Right hindlimb (tissue), 1 donor: ENCODE measurements at regions not wholly inside any gene's neighbourhood (a gene's known extent, or its start where the extent isn't known, plus 50 kb on each side); places are given as distances from the start of the nearest gene placed in this dataset.
"Not testable (repeated sequence)": the region's sequence is repeated elsewhere in the genome, so short reads cannot be mapped to it uniquely, and the experiment has no call there.

Experiments used
- DNase-seq: peaks from one replicate; pipeline ENCODE4 v3.0.0-alpha.2; 2018

DNA sequence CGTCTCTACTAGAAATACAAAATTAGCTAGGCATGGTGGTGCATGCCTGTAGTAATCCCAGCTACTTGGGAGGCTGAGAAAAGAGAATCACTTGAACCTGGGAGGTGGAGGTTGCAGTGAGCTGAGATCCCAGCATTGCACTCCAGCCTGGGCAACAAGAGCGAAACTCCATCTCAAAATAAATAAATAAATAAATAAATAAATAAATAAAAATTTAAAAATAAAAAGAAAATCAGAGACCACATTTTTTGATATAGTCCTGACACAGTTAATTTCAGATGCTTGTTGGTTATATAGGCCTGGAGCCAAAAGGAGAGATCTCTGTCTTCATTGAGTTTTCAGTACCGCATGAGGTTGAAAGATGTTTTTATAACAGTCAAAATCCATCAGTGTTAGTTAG lies 388.3 kb downstream of the PRELID2 start:
- DNase-seq, result not testable (repeated sequence)

DNA sequence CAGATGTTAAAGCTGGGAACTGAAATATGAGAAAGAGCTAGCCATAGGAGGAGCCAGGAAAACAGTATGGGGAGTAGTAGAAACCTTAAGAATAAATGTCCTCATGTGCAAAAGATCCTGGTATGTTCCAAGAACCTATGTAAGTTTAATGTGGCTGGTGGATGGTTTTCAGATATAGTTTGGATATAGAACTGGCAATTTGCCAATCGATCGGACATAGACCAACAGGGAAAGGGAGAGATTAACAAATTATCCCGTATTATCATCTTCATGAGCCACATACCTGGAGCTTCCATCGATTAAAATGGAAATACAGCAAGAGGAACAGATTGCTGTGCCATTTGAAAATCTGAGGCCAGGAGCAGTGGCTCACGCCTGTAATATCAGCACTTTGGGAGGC lies 388.7 kb downstream of the PRELID2 start:
- DNase-seq, result no peak

DNA sequence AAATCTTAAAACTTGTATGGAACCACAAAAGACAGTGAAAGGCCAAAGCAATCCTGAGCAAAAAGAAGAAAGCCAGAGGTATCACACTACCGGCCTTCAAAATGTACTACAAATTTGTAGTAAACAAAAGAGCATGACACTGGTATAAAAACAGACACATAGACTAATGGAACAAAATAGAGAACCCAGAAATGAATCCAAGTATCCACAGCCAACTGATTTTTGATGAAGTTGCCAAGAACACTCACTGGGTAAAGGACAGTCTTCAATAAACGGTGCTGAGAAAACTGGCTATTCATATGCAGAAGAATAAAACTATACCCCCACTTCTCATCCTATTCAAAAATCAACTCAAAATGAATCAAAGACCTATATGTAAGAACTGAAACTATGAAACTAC lies 390.1 kb downstream of the PRELID2 start:
- DNase-seq, result no peak

DNA sequence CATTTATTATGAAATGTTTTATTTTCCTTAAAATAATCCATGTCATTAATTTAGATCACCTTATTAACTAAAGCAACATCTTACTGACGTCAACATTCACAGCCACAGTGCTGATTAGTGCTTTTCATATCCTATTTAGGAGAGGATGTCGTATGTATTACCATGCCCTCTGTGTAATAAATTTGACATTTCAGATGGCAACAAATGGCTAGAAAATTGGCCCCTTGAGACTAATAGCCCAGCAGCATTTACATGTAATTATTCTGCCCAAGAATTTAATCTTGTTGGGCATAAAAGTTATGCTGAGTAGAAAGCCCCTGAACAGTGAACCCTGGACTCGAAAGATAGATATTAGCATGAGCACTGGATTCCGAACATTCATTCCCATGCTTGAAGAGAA lies 391.2 kb downstream of the PRELID2 start:
- DNase-seq, result no peak

DNA sequence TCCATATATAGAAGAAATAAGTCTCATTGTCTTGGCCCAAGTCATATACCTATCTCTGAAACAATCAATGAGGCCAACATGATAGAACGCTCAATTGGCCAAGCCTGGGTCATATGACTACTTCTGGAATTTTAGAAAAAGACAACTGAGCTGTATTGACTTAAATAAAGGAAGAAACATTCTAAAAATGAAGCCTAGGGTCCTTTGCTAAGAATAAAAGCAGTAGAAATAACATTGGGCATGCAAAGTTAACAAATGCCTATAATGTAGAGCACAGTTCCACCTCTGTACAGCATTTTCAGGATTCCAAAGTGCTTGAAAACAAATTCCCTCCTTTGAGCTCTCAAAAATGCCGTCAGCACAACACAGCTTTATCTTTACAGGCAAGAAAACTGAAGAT lies 391.8 kb downstream of the PRELID2 start:
- DNase-seq, result no peak

DNA sequence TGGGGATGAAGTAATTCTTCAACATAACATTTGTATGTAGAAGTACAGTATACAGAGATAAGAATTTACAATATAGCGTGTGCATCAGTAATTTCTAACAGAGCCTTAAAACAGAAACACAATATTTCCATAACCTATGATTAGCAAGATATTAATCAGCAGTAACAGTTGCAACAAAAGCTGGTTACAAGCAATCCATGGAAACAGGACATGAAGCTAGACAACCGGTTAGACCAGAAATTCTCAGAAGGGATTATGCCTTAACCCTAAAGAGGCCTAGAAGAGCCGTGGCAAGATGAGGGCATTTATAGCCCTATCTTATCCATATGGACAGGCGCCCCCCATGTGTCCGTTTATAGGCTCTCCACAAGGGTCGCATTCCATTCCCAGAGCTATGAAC lies 392.5 kb downstream of the PRELID2 start:
- DNase-seq, result not testable (repeated sequence)

DNA sequence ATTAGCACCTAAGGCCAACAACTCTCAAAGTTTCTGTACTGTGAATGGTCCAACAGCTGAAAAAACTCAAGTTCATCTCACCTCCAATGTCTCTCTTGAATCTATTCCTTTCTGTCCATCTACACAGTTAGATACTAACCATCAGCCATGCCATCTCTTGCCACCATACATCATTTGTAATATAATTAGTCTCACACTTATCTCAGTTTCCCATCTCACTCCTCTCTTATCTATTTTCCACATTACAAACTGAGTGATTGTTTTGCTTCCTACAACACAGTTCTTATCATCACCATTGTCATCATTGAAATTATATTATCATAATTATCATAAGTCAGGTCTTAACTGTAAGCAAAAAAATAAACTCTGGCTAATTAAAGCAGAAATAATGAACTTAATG lies 393.9 kb downstream of the PRELID2 start:
- no peak for DNase-seq

DNA sequence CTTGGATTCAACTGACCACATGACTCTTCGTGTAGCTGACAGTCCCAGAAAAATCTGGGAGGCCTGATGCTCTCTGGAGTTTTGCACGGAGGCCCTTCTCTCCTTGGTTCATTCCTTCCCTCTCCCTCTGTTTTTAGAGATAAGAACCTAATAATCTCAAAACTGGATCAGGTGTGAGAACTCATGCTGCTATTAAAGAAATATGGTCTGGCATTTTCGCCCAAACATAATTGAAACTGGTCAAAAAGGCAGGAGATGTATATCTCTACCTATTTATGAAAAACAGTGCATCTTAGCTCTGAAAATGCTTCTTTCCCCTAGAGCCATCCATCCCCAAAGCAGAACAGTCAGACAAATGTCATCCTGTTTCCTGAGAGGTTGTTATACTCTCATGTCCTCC lies 397.5 kb downstream of the PRELID2 start:
- DNase-seq, result no peak

DNA sequence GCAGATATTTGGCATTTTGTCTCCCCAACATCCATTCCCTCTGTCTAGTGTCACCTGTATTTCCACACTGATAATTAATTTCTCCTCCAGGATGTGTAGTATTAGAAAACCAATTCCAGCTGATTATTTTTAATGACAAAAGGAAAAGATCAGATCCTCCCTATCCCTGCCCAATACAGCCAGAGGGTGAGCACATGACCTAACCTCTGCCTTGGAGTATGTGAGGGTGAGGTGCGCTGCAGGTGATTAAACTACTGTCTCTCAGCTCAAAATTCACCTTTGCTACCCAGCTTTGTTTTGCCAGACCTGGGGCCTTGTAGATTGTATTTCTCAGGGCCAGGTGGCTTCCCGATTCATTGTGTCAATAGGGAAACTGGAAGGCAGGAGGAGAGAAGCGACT lies 402.1 kb downstream of the PRELID2 start:
- no peak for DNase-seq

DNA sequence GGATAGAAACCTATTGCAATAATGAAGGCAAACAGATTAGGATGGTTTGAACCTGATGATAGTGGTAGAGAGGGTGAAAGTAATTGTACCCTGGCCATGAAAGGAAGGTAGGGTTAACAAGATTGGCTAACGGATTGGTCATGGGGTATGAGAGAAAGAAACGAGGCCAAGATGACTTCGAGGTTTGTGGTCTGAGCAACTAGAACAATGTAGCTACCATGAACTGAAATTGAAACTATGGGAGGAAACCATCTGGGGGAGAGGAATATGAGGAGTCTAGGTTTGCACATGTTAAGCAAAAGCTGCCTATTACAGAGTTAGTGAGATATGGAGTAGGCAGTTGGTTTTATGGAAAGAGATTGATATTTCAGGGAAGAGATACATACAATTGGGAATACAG lies 406.0 kb downstream of the PRELID2 start:
- DNase-seq, result no peak

DNA sequence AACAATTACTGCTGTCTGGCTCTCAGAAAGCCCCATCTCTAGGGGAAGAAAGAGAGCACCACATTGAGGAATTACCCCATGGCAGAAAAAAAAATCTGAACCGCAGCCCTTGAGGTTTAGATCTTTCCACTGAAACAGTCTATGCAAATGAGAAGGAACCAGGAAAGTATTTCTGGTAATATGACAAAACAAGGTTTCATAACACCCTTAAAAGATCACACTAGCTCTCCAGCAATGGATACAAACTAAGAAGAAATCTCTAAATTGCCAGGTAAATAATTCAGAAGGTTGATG lies 427.1 kb downstream of the PRELID2 start:
- DNase-seq, result no peak

DNA sequence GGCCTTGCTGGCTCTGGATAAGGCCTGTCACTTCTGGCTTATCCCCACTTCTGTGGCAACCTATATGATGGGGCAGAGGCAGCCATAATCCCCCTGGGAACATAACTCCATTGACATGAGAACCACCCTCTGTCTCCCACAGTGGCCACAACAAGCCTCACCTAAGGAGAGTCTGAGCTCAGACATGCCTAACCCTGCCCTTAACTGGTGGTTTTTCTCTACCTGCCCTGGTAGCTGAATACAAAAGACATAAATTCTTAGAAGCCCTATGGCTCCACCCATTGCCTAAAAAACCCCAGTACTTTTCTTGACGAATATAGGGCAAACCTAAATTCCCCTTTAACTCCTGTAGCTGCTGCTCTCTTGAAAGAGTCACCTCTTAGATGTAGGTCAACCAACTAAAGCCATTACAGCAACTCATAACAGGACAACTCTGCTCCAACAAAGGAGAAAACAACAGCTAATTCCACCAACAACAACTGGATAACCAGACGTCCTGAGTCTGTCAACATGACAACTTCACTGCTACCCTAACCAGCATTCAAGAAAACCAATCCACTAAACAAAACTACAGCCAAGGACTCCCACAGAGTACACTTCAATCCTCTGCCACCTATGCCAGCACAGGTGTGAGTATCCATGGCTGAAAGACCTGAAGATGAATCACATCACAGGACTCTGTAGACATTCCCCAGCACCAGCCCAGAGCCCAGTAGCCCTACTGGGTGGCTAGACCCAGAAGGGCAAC lies 427.7 kb downstream of the PRELID2 start:
- DNase-seq, result no peak

DNA sequence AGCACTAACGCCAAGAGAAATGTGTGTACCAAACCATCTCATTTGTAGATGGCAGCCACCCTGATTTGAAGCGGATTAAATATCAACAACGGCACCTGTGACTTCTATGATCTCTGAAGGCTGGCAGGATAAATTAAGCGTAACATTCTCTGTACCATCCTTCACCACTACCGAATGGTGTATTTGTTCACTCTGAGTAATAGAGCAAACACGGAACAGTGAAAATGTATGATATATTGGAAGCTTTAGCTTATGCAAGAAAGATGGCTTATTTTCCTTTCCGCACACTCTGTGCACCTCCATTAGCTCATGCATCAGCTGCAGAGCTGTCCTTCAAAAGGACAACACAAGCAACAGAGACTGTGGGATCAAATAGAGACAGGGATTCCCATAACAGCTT lies 431.1 kb downstream of the PRELID2 start:
- DNase-seq, result no peak

DNA sequence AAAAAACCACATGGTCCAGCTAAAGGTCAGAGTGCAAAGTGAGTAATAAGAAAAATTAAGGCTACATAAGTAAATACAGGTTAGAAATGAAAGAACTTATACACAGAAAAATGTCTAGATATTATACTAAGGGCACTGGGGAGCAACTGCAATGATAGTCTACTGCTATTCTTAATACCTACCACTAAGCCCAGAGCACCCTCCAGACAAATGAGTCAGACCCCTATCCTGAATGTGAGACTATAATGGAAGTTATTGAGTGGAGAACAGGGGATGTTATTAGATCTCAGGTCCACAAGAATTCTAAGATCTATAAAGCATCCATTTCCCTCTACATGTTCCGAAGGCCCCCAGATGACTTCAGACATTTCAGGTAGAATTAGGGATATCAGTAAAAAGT lies 438.3 kb downstream of the PRELID2 start:
- DNase-seq, result no peak

DNA sequence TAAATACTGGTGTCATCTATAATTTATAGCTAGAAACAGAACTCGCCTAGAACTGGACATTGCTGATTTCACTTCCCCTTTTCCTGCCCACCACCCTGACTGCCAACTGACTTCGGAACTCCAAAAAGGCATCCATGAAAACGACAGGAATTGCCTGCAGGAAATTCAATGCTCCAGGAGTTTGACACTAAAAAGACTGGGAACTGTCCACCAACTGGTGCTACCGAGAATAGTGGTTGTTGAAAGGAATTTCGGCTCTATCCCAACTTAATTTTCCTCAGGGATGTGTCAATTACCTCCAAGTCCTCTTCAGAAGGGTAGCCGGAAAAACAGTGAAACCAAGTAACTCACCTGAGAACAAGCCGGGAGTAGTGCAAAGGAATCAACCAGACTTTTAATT lies 440.0 kb downstream of the PRELID2 start:
- not testable (repeated sequence) for DNase-seq

DNA sequence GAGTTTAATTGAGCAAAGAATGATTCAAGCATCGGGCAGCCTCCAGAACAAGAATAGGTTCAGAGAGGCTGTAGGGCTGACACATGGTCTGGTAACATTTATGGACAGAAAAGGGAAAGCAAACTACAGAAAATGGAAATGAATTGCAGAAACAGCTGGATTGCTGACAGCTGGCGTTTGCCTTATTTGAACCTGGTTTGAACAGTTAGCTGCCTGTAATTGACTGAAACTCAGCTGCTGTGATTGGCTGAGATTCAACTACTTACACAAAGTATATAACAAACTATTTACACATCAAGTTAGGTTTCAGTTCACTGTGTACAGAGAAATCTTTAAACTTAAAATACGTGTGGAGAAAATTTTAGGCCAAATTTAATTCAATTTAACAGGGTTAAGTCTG lies 441.7 kb downstream of the PRELID2 start:
- DNase-seq, result no peak

DNA sequence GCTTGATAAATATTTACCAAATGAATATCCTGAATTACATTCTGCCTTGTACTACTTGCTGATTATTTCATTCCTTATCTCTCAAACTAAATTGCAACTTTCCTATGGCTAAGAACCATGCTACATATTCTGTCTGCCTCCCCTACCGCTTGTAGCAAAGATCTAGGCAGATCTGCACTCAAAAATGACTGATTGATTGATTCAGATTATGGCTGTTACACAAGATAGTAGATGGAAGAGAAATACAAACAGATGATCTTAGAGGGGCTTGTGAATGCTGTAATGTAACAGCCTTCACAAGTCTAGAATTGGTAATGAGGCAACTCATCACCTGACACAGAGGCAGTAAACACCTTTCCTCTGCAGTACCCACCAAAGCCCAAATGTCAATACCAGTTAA lies 446.1 kb downstream of the PRELID2 start:
- no peak for DNase-seq

DNA sequence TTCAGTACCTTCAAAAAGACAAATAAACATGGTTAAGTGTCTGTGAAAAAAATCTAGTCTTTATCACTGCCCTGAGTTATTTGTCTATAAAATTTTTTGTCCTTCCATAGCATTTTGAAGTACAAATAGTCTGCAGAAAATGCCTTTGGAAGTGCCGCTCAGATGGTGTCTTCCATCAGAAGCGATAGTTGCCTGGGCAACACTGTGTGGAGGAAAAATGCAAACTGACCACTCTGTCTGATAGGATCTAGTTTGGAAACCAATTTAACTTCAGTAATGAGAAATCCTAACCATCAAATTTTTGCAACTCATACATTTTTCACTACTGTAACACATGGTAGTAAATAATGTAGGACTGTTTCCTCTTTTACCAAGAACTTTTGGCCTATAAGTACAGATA lies 449.9 kb downstream of the PRELID2 start:
- no peak for DNase-seq

DNA sequence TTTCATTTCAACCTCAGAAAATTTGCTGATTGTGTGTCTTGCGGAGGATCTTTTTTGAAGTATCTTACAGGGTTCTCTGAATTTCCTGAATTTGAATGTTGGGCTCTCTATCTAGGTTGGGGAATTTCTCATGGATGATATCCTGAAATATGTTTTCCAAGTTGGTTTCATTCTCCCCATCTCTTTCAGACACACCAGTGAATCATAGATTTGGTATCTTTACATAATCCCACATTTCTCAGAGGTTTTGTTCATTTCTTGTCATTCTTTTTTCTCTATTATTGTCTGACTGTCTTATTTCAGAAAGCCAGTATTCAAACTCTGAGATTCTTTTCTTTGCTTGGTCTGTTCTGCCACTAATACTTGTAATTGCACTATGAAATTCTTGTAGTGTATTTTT lies 456.9 kb downstream of the PRELID2 start:
- DNase-seq, result no peak

DNA sequence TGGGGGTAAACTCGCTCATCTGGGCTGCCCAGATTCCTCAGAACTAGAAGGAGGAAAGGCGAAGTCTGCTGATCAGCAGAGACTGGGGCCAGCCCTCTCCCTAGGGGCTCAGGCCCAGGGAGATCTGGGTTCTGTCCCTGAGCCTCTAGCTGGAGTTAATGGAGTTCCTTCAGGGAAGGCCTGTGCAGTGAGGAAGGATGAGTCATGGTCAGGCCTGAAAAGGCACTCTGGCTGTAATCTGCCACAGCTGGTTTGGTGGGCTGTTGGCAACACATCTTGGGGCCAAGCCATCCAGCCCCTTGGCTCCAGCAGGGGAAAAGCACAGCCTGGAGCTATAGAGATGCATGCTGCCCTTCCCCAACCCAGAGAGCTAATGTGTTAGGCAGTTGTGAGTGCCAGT lies 459.6 kb downstream of the PRELID2 start:
- DNase-seq, result no peak

DNA sequence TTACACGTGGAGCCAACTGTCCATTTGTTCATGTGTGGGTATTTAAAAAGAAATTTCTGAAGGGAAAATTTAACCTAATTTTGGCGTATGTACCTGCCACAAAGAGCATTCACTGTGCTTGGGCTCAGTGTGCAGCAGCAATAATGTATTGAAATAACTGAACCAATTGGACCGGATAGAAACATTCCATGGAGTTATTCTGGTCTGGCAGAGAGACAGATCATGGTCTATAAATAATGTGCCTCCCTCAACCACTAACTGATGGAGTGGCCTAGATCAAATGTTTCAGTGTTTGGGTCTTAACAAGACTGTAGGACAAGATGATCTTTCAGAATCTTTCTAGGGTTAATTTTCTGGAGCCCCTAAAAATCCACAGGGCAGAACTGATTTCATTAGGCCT lies 469.7 kb downstream of the PRELID2 start:
- DNase-seq, result no peak

DNA sequence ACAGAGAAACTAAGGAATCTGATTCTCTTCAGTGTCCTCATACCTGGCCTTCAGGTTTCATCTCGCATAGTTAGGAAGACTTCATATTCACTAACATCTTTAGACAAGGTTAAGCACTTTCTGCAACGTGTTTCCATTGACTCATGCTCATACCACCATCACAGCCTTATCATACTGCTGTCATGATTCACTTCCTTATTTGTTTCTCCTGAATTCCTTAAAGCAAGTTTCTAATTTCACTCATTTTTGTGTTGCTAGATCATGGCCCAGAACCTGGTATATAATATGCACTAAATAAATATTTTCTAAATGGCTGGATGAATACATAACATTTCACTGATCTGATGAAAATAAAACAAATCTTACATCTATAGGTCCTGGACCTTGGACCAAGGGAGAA lies 472.9 kb downstream of the PRELID2 start:
- no peak for DNase-seq

DNA sequence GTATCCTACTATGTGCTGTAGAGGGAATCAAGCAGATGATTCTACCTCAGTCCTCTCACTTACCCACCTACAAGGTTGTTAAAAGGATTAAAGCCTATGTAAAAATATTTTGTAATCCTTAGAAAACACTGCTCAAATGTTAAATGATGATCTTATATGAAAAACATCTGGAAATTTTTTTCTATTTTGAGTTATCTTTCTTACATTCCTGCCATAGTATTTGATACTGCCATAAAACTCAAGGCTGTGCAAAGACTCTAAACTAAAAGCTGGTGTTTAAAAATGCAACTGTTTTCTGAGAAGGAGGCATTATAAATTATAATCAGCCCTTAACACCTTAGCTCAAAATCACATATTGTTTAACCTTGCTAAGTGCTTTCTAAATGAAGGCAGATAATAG lies 474.2 kb downstream of the PRELID2 start:
- DNase-seq, result no peak

DNA sequence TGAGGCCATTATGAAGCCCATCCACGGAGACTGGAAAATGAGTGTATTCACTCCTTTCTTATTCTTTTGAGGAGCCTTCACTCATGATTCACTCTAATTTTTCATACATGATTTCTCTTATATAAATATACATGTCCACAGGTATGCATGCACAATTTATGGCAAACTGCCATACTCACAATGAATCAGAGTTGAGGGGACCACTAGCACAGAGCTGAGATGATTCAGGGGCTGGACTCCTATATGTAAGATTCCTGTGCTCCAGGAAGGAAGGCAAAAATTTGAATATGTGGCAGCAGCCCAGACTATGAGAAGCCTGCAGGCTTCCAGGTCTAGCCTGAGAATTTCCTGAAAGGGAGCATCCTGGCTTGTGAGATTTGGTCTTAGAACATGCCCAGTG lies 484.6 kb downstream of the PRELID2 start:
- DNase-seq, result no peak

DNA sequence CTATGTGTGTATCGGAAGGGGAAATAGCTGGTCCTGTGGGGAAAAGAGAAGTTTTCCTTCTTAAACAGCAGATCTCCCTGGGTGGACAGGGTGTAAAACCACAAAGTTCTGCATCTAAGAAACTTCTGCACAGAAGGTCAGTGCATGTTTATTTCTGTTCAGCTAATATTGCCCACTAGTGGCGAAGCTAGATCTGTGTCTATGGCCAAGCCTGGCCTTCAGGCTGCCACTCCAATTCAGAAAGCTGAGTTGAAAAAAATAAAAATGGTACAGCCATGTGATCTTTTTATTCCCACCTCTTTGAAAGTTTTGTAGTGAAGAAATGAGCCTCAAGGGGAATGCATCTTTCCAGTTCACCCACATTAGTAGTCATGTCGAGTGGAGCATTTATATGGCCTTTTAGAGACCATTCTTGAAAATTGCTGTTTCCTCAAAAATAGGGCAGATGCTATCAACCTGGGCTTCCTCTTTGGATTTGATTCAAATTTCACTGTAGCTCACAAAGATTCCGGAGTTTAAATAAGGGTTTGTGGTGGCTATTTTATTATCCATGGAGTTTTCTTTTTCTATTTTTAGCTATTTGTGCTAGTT lies 488.0 kb downstream of the PRELID2 start:
- DNase-seq, result no peak
